Head of caudate nucleus (tissue), 42 donors: ENCODE measurements at regions not wholly inside any gene's neighbourhood (a gene's known extent, or its start where the extent isn't known, plus 50 kb on each side); places are given as distances from the start of the nearest gene placed in this dataset.
"Not testable (repeated sequence)": the region's sequence is repeated elsewhere in the genome, so short reads cannot be mapped to it uniquely, and the experiment has no call there.

ENCODE experiments used
- DNase-seq, 42 donors: peaks; one replicate each; pipeline versions ENCODE4 v3.0.0 to v3.0.0-alpha.2; 2020 to 2021; ENCODE audit warnings: mixed read lengths in 7 of 42
- intact Hi-C: fragments of 100-400 bp; cut with DNase I; formaldehyde crosslinking; loops from one replicate; pipeline ENCODE4 v1.15.0; 2022

DNA sequence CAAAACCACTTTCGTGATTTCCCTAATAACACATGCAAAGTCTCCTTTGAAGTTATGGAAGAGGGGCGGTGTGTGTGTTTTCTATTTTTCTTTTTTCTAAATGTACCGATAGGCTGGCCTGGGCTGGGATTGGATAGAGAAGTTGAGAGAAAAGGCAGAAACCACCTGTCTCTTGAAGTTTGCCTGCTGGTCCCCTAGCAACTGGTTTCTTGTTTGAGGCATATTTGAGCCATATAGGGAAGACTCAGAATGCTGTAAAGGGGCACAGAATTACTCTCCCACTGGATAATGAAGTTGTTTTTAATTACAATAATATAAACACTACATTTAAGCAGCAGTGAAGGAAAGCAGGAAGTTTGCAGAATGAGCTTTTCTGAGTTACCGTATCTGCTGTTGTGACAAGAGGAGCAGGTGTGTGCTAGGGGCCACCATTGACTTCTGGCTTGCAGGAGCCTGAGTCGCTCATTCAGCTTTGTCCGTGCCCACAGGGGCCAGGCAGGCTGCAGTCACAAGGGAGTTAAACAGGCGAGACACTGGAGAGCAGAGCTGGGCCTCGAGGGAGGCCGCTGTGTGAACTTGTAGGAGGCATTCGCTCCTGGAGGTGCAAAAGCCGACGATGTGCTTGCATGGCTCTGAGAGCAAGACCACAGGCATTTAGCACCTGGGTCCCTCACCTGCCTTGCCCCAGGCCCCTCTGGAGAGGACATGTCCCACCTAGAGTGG, 173.8 kb upstream of the RGS6 start:
- DNase-seq, result no peak
- intact Hi-C loops, result loop anchor here (10.0 kb wide), 1 partner anchor 434 kb away; the partner anchor contains the start of gene SIPA1L1

GRCh38 chr14:71762575-71762974, 169.7 kb upstream of the RGS6 start:
- intact Hi-C loops, result no loop called here
- no peak for DNase-seq

- DNase-seq, result no peak
- intact Hi-C loops, result no loop called here
Measured at GRCh38 chr14:71764701-71765382, 167.4 kb upstream of the RGS6 start.

DNA sequence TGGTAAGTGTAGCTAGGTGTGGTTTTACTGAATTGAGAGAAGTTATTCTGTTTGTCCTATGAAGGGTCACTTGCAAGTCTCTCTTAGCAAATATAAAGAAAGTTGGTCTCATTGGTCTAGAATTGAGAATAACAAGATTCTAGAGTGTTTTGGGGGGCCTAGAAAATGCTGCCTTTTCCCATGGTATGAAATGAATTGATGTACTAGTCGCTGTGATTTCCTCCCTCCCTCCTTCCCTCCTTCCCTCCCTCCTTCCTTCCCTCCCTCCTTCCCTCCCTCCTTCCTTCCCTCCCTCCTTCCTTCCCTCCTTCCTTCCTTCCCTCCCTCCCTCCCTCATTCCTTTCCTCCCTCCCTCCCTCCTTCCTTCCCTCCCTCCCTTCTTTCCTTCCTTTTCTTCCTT, 166.7 kb upstream of the RGS6 start:
- intact Hi-C loops, result no loop called here
- DNase-seq, result no peak

DNA sequence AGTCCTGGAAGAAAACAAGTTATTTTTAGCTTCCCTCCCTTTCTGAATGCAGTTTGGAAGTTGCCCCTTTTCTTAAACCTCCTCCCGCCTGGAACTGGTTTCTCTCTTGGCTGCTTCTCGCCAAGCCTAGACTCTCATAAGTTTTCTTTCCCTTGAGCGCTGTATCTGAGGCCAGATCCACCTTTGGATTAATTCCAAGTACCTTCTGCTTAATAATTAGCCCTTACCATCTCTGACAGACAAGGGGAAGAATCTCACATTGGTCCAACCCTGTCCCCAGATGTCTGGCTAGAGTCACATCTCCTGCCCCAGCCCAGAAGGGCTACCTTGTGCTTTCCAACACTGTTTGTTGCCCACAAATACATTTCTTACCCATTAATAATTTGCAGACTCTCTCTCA, 161.8 kb upstream of the RGS6 start:
- no peak for DNase-seq
- intact Hi-C loops, result no loop called here

DNA sequence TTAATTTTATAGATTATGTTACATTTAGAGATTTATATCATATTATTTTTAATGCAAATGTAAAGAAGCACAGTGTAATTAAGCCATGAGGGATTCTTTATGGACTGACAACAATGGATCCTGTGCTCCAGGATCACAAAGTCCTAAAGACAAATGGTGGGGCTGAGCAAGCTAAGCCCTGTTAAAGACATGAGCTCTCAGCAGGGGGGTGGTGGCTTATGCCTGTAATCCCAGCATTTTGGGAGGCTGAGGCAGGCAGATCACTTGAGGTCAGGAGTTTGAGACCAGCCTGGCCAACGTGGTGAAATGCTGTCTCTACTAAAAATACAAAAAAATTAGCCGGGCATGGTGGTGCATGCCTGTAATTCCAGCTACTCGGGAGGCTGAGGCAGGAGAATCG, 160.8 kb upstream of the RGS6 start:
- intact Hi-C loops, DNase-seq: not testable (repeated sequence)

DNA sequence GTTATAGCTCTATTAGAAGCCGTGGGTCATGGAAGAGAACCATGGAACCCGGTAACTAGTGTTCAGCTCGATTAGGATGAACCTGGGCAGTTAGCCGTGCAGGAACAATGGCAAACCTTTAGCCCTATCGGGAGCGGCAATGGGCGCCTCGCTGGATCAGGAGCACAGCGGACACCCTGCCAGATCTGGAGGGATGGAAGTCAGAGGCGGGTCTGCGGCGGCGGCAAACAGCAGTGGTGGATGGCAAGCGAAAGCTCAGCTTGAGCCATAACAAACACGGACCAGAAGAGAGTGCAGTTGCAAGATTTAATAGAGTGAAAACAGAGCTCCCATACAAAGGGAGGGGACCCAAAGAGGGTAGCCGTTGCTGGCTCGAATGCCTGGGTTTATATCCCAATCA, 160.2 kb upstream of the RGS6 start:
- DNase-seq, intact Hi-C loops: not testable (repeated sequence)

DNA sequence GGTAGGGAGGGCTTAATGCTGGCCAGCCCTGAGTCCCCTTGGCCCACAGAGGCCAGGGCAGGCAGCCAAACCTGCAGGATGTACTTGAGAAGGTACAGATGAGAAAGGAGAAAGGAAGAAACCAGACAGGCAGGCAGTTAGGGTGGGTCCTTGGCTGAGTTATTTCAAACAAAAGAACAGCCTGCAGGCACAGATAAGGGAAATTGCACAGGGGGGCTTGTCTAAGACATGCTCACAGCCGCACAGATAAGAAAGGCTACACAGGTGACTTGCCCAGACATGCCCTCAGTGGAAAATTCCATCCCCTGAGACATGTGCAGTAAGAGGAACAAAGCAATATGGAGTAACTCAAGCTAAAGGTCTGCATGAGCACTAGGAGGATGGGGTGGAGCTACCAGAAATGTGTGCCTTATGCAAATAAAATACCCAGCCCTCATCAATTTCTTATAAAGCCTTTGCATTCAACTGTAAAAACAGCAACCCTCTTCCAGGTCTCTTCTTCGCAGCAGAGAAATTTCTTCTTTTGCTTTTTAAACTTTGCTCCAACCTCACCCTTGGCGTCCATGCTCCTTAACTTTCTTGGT, 158.2 kb upstream of the RGS6 start:
- intact Hi-C loops, result no loop called here
- DNase-seq, result no peak

GRCh38 chr14:71776471-71777360, 155.5 kb upstream of the RGS6 start:
- intact Hi-C loops, result no loop called here

DNA sequence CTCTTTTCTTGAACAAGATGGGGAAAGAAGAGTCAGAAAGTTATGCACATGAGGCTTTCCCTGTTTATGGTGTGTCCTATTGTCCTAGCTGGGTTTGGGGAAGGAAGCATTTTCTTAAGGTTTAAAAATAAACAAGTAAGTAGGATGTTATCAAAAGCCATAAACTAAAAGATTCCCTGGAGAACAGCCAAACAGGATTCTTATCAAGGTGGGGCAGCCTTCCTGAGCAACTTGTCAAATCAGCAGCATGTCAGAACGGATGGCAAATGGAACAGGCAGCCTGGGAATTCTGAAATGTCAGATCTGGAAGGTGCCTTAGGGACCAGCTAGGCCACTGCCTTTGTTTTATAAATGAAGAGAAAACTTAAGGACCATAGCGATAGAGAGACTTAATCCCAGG, 152.2 kb upstream of the RGS6 start:
- DNase-seq, result no peak
- intact Hi-C loops, result no loop called here

More at GRCh38 chr14:71776471-71777360, 155.5 kb upstream of the RGS6 start:
- no peak for DNase-seq

GRCh38 chr14:71780822-71781221, 151.4 kb upstream of the RGS6 start:
- intact Hi-C loops, result no loop called here
- no peak for DNase-seq

GRCh38 chr14:71783088-71783487, 149.1 kb upstream of the RGS6 start:
- intact Hi-C loops, result no loop called here
- DNase-seq, result no peak

GRCh38 chr14:71783786-71784185, 148.4 kb upstream of the RGS6 start:
- intact Hi-C loops, result no loop called here
- no peak for DNase-seq

DNA sequence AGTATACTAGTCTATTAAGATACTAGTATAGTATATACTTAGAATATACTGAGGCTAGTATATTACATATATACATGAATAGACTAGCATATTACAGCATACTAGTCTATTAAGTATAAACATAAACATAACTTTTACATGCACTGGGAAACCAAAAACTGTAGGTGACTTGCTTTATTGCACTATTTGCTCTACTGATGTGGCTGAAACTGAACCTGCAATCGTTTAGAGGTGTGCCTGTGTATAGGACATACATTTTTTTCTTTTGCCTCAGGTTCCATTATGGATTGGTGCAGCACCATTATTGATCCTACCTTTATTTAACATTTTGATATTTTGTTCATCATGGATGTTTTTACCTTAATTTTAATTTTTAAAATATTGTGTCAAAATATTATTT, 143.2 kb upstream of the RGS6 start:
- DNase-seq, result no peak
- intact Hi-C loops, result no loop called here

DNA sequence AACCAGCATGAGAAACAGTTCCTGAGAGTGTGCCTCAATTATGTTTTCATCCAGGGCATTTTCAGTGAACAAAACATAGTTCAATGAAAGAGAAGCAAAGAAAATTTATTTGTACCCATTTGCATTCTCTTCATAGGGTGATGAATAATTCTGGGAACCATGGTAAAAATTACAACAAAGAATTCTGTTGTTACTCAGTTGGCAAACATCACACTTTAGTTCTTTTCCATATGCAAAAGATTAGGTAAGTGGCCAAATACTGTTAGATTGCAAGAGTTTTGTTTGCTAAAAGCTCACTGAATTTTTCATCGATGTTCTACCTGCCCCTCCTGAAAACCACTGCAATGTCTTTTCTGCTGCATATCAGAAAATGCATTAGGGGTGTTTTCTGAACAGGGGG, 132.4 kb upstream of the RGS6 start:
- intact Hi-C loops, result no loop called here
- DNase-seq, result no peak

GRCh38 chr14:71800878-71801277, 131.4 kb upstream of the RGS6 start:
- intact Hi-C loops, result no loop called here
- no peak for DNase-seq

DNA sequence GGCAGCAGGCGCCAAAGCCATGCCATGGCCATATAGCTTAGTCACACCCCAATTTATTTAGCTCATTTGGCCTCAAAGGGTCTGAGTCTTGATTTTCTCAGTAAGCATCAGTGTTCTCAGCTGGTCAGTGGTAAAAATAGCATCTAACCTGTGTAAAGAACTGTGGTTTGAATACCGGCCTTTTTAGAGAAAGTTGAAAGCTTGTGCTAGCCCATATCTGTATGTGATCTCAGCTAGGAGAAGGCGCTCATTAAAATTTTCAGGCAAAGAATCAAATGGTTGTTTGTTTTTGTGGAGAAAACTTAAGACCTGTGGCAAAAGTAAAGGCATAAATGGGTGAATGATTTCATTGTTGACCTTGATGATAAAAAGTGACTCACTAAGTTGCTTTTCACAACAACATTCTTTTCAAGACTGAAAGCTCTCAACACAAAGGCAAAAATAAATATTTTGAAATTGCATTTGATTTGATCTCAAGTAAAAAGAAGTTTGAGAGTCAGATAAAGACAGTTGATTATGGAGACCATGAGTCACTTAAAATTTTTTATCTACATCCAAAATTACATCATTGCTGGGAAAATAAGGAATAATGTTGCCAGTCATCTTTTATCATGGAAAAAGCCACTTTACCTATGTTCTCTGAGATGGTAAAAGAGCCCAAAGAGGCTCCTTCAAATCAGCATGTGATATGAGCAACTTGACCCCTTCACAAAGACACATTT, 128.5 kb upstream of the RGS6 start:
- no peak for DNase-seq
- intact Hi-C loops, result no loop called here

GRCh38 chr14:71804992-71805391, 127.2 kb upstream of the RGS6 start:
- intact Hi-C loops, result no loop called here
- DNase-seq, result no peak

DNA sequence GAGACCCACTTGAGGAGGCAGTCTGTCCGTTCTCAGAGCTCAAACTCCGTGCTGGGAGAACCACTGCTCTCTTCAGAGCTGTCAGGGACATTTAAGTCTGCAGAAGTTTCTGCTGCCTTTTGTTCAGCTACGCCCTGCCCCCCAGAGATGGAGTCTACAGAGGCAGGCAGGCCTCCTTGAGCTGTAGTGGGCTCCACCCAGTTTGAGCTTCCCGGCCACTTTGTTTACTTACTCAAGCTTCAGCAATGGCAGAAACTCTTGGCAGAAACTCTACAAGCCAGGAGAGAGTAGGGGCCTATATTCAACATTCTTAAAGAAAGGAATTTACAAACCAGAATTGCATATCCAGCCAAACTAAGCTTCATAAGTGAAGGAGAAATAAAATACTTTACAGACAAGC, 125.2 kb upstream of the RGS6 start:
- intact Hi-C loops, DNase-seq: not testable (repeated sequence)
